ENCODE measurements at regions not wholly inside any gene's neighbourhood (a gene's known extent, or its start where the extent isn't known, plus 50 kb on each side); places are given as distances from the start of the nearest gene placed in this dataset.

- 82% methylated on average over 2 of the region's 2 CpGs; no CpG with 5 or more reads in 1 of the 2 donors for WGBS, 2 donors (ENCODE audit: low coverage in 1 of 2)
- peaks cover 5 to 28% (median 15%) of the 10 kb centered on the region in 4 donors for H3K4me1 ChIP-seq
Measured at GRCh38 chr7:106420210-106420609, 135.4 kb upstream of the NAMPT start.

DNA sequence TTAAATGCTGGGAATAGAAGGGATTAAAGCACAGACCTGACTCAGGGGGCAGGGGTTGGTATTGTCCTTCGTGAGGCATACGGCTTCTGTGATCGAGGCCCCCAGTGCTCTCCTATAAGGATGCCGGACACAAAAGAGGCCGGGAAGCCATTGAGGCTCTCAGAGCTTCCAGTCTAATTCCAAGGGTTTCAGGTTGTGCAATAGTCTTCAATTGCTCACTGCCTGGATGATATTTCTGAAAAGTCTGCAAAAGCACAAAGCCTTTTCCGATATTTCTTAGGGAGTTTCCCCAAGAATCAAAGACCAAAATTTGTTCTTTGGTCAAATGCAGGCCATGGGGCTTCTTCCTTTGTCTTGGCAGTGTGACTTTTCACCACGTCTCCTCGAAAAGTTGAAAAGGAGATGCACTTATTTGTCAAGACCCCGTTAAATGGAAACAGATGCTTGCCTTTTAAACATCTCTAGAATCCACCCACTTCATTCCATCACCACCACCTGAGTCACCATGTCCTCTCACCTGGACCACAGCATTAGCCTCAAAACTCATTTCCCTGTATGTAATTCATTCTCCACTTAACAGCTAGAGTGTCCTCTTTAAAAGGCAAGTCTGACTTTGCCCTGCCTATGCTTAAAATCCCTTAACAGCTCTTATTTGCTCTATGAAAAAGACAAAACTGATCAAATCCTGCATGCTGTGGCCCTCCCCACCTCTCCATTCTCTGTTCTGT, 134.8 kb upstream of the NAMPT start:
- no peaks in the 10 kb centered on the region for H3K36me3 ChIP-seq
- 88 to 92% methylated on average over 4 to 9 of the region's 9 CpGs for WGBS, 2 donors (ENCODE audit: low coverage in 1 of 2)
- peaks cover 5 to 12% of the 10 kb centered on the region in 2 donors for H3K9me3 ChIP-seq
- TF ChIP-seq POLR2AphosphoS5 (IDR thresholded peaks at IDR 0.05) (no peak), POLR2A (IDR thresholded peaks at IDR 0.05) (no peak), EP300 (IDR thresholded peaks at IDR 0.05; ENCODE audit: low read depth) (no peak), CTCF (IDR thresholded peaks at IDR 0.05) (no peak)
- intact Hi-C loops (cut with DNase I; ENCODE audit: low total_unique reads) (no loop called here), in situ Hi-C loops (cut with MboI; ENCODE audit: low pct_ligation_motif_present in 1 of 4, low pct_unique_long_range_greater_than_20kb in 1 of 4, low sequenced_read_pairs in 3 of 4) (no loop called here)
- no peak overlapping the region for H3K4me3 ChIP-seq
- no peaks in the 10 kb centered on the region for H3K27me3 ChIP-seq
- no peak for DNase-seq
- H3K27ac ChIP-seq = no peak overlapping the region
- H3K4me1 ChIP-seq = peaks cover 0 to 23% (median 11%) of the 10 kb centered on the region in 4 donors

More at GRCh38 chr7:106420210-106420609, 135.4 kb upstream of the NAMPT start:
- Histone ChIP-seq H3K9me3 (peaks cover 5 to 12% of the 10 kb centered on the region in 2 donors), H3K4me3 (no peak overlapping the region), H3K27ac (peak overlapping the region in 3 of 4 donors; percentile 49 to 78 (median 68)), H3K36me3 (no peaks in the 10 kb centered on the region), H3K27me3 (no peaks in the 10 kb centered on the region)
- DNase-seq = no peak
- TF ChIP-seq POLR2A (IDR thresholded peaks at IDR 0.05) = no peak
- TF ChIP-seq CTCF (IDR thresholded peaks at IDR 0.05) = no peak
- TF ChIP-seq POLR2AphosphoS5 (IDR thresholded peaks at IDR 0.05) = no peak
- TF ChIP-seq EP300 (IDR thresholded peaks at IDR 0.05; ENCODE audit: low read depth) = no peak
- intact Hi-C loops (cut with DNase I; ENCODE audit: low total_unique reads) (no loop called here), in situ Hi-C loops (cut with MboI; ENCODE audit: low pct_ligation_motif_present in 1 of 4, low pct_unique_long_range_greater_than_20kb in 1 of 4, low sequenced_read_pairs in 3 of 4) (no loop called here)

DNA sequence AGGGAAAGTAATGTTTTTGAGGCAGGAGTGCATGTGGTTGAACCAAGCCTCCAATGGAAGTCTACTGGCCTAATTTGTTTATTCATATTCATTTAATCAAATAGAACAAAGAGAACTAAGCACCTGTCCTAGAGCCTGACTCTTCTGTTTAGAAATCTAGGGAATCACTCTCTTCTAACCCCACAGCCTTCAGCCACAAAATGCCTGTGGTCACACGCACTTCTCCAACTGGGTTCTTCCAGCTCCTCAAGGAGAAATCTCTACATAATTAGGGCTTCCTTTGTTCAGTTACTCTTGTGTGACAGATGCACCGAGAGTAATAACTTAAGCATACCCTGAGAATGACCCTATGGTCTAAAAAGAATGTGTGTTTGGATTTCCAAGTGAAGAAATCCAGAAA, 133.7 kb upstream of the NAMPT start:
- in situ Hi-C loops (cut with MboI; ENCODE audit: low pct_ligation_motif_present in 1 of 4, low pct_unique_long_range_greater_than_20kb in 1 of 4, low sequenced_read_pairs in 3 of 4) (no loop called here), intact Hi-C loops (cut with DNase I; ENCODE audit: low total_unique reads) (no loop called here)
- TF ChIP-seq POLR2A (IDR thresholded peaks at IDR 0.05) = no peak
- no peak for TF ChIP-seq CTCF (IDR thresholded peaks at IDR 0.05)
- TF ChIP-seq POLR2AphosphoS5 (IDR thresholded peaks at IDR 0.05) = no peak
- TF ChIP-seq EP300 (IDR thresholded peaks at IDR 0.05; ENCODE audit: low read depth) = no peak
- DNase-seq = no peak
- no peaks in the 10 kb centered on the region for H3K36me3 ChIP-seq
- peak overlapping the region in 2 of 4 donors; percentile 29 to 54 for H3K27ac ChIP-seq
- no peak overlapping the region for H3K4me3 ChIP-seq
- no peaks in the 10 kb centered on the region for H3K27me3 ChIP-seq
- peaks cover 0 to 16% (median 8%) of the 10 kb centered on the region in 4 donors for H3K4me1 ChIP-seq
- peaks cover 5 to 12% of the 10 kb centered on the region in 2 donors for H3K9me3 ChIP-seq
- 77 to 80% methylated on average over 2 of the region's 2 CpGs for WGBS, 2 donors (ENCODE audit: low coverage in 1 of 2)

GRCh38 chr7:106418094-106418493, 133.3 kb upstream of the NAMPT start:
- H3K4me3 ChIP-seq = no peak overlapping the region
- in situ Hi-C loops (cut with MboI; ENCODE audit: low pct_ligation_motif_present in 1 of 4, low pct_unique_long_range_greater_than_20kb in 1 of 4, low sequenced_read_pairs in 3 of 4) = no loop called here
- peaks cover 5 to 12% of the 10 kb centered on the region in 2 donors for H3K9me3 ChIP-seq
- DNase-seq = no peak
- WGBS, 2 donors (ENCODE audit: low coverage in 1 of 2) = 67 to 69% methylated on average over 1 of the region's 1 CpG
- peak; percentile 26 to 78 (median 68) for TF ChIP-seq POLR2AphosphoS5 (IDR thresholded peaks at IDR 0.05)
- peak; percentile 62 for TF ChIP-seq EP300 (IDR thresholded peaks at IDR 0.05; ENCODE audit: low read depth)
- TF ChIP-seq CTCF (IDR thresholded peaks at IDR 0.05) = no peak
- TF ChIP-seq POLR2A (IDR thresholded peaks at IDR 0.05) = no peak
- H3K36me3 ChIP-seq = no peaks in the 10 kb centered on the region
- H3K27ac ChIP-seq = peak overlapping the region in 2 of 4 donors; percentile 36 to 54
- H3K4me1 ChIP-seq = peaks cover 0 to 16% (median 8%) of the 10 kb centered on the region in 4 donors
- intact Hi-C loops (cut with DNase I; ENCODE audit: low total_unique reads) = no loop called here
- no peaks in the 10 kb centered on the region for H3K27me3 ChIP-seq
